A673 (cell line): ENCODE measurements at regions not wholly inside any gene's neighbourhood (a gene's known extent, or its start where the extent isn't known, plus 50 kb on each side); places are given as distances from the start of the nearest gene placed in this dataset.

Experiments used
- BruUV-seq: library from RNA; stranded (reverse); fragments of 400-500 nt; replicated peaks from 2 replicates; lab custom pipeline; 2021; lab: Mats Ljungman, UMichigan
- CTCF ChIA-PET: fragments of 300-600 bp; sonication (Branson Sonifier 250); formaldehyde crosslinking; loops from one replicate; lab custom pipeline; 2022; ENCODE audit warnings: antibody characterized with exemption; lab: Charles Lee
- POLR2A ChIA-PET: fragments of 300-600 bp; sonication (Branson Sonifier 250); formaldehyde crosslinking; loops from one replicate; lab custom pipeline; 2022; ENCODE audit warnings: antibody characterized with exemption; ENCODE audit not compliant: low non-redundant PET; lab: Charles Lee
- DNase-seq: peaks from one replicate; pipeline ENCODE4 v3.0.0-alpha.2; 2015; ENCODE audit warnings: low spot score
- H3K27ac ChIP-seq: fragments of 200-600 bp; sonication (generic); 2 replicates; pipeline ENCODE4 v1.5.1; 2016; ENCODE audit warnings: mixed run types, low read depth, mild to moderate bottlenecking, mixed read lengths, antibody characterized with exemption, low read length; ENCODE audit not compliant: poor library complexity, severe bottlenecking
- H3K27me3 ChIP-seq: fragments of 200-600 bp; sonication (generic); replicated peaks from 2 replicates; pipeline ENCODE4 v1.6.1; 2017; ENCODE audit warnings: mixed run types, low read depth, mild to moderate bottlenecking, mixed read lengths, antibody characterized with exemption, low read length; ENCODE audit not compliant: insufficient read depth, poor library complexity
- H3K36me3 ChIP-seq: fragments of 200-600 bp; sonication (generic); 2 replicates; pipeline ENCODE4 v1.6.1; 2016; ENCODE audit warnings: mixed run types, mild to moderate bottlenecking, mixed read lengths, antibody characterized with exemption, low read length; ENCODE audit not compliant: insufficient read depth, poor library complexity, severe bottlenecking
- H3K4me1 ChIP-seq: fragments of 200-600 bp; sonication (generic); 2 replicates; pipeline ENCODE4 v1.6.1; 2017; ENCODE audit warnings: mixed run types, mild to moderate bottlenecking, mixed read lengths, antibody characterized with exemption, low read length; ENCODE audit not compliant: insufficient read depth, poor library complexity, severe bottlenecking
- H3K4me3 ChIP-seq: fragments of 200-600 bp; sonication (generic); 2 replicates; pipeline ENCODE4 v1.5.1; 2016; ENCODE audit warnings: low read depth, mixed run types, mild to moderate bottlenecking, mixed read lengths, low read length; ENCODE audit not compliant: poor library complexity, severe bottlenecking
- H3K9me3 ChIP-seq: fragments of 200-600 bp; sonication (generic); 2 replicates; pipeline ENCODE4 v1.6.1; 2016; ENCODE audit warnings: mixed run types, low read depth, mild to moderate bottlenecking, mixed read lengths, antibody characterized with exemption, low read length; ENCODE audit not compliant: poor library complexity, severe bottlenecking
- CTCF ChIP-seq: fragments of 300-800, 200-600 bp; sonication (generic); conservative IDR thresholded peaks from 2 replicates; pipeline ENCODE4 v1.5.1; 2017; ENCODE audit warnings: low read depth, mild to moderate bottlenecking, antibody characterized with exemption, low read length, moderate library complexity, mixed read lengths
- EZH2 ChIP-seq: fragments of 200-600 bp; sonication (generic); IDR thresholded peaks from 2 replicates; pipeline ENCODE4 v1.6.1; 2017; ENCODE audit warnings: borderline replicate concordance, low read depth, mild to moderate bottlenecking, mixed read lengths, antibody characterized with exemption, low read length; ENCODE audit not compliant: poor library complexity, severe bottlenecking
- intact Hi-C: fragments of 100-400 bp; cut with micrococcal nuclease; formaldehyde crosslinking; loops from one replicate; pipeline ENCODE4 v1.10.0; 2022; ENCODE audit not compliant: unreplicated experiment

GRCh38 chr7:52504561-52504960 lies 530.9 kb upstream of the POM121L12 start:
- CTCF ChIA-PET, result no interaction called here
- no TSS peak for BruUV-seq
- no peaks in the 10 kb centered on the region for H3K4me1 ChIP-seq
- H3K9me3 ChIP-seq, result peaks cover 57% of the 10 kb centered on the region
- H3K27ac ChIP-seq, result no peak overlapping the region
- TF ChIP-seq EZH2 (no peak), CTCF (no peak)
- DNase-seq, result no peak
- H3K27me3 ChIP-seq, result no peaks in the 10 kb centered on the region
- H3K4me3 ChIP-seq, result no peak overlapping the region
- POLR2A ChIA-PET, result no interaction called here
- intact Hi-C loops, result no loop called here
- H3K36me3 ChIP-seq, result no peaks in the 10 kb centered on the region

- DNase-seq, result no peak
- Histone ChIP-seq H3K4me1 (no peaks in the 10 kb centered on the region), H3K36me3 (no peaks in the 10 kb centered on the region), H3K27ac (no peak overlapping the region), H3K4me3 (no peak overlapping the region), H3K9me3 (peaks cover 54% of the 10 kb centered on the region), H3K27me3 (no peaks in the 10 kb centered on the region)
- CTCF ChIA-PET, result no interaction called here
- TF ChIP-seq CTCF (no peak), EZH2 (no peak)
- intact Hi-C loops, result no loop called here
- POLR2A ChIA-PET, result no interaction called here
- no TSS peak for BruUV-seq
Observed at GRCh38 chr7:52502281-52502680, 533.2 kb upstream of the POM121L12 start.

- H3K4me1 ChIP-seq, result no peaks in the 10 kb centered on the region
- POLR2A ChIA-PET, result no interaction called here
- no peak overlapping the region for H3K4me3 ChIP-seq
- H3K36me3 ChIP-seq, result no peaks in the 10 kb centered on the region
- H3K27ac ChIP-seq, result no peak overlapping the region
- no TSS peak for BruUV-seq
- no peak for TF ChIP-seq CTCF
- no peak for TF ChIP-seq EZH2
- CTCF ChIA-PET, result no interaction called here
- peaks cover 54% of the 10 kb centered on the region for H3K9me3 ChIP-seq
- no peak for DNase-seq
- no peaks in the 10 kb centered on the region for H3K27me3 ChIP-seq
- intact Hi-C loops, result no loop called here
Observed at GRCh38 chr7:52501696-52502095, 533.7 kb upstream of the POM121L12 start.
